GM12874 (cell line): ENCODE measurements at regions not wholly inside any gene's neighbourhood (a gene's known extent, or its start where the extent isn't known, plus 50 kb on each side); places are given as distances from the start of the nearest gene placed in this dataset.

Source experiments
- CTCF ChIP-seq: IDR thresholded peaks from 2 replicates; pipeline ENCODE4 v1.5.1; 2011; ENCODE audit warnings: low read depth, mild to moderate bottlenecking, control low read depth, low read length, moderate library complexity; ENCODE audit not compliant: insufficient read depth

GRCh38 chr3:27584874-27585273, 100.7 kb upstream of the SLC4A7 start:
- TF ChIP-seq CTCF, result no peak

DNA sequence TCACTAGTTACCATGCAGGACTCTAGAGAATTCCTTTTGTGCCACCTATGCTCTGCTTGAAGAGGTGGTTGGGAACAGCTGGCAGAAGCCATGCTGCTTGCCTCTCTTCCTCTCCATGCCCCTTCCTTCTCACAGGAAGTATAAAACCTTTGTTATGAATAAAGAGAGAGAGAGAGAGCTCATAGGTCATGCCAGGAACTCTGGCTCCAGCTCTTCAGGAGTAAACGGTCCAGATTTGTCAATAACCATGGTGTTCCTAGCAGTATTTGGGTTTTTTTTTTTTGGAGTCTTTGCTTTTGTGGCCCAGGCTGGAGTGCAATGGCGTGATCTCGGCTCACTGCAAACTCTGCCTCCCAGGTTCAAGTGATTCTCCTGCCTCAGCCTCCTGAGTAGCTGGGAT, 97.7 kb upstream of the SLC4A7 start:
- no peak for TF ChIP-seq CTCF

DNA sequence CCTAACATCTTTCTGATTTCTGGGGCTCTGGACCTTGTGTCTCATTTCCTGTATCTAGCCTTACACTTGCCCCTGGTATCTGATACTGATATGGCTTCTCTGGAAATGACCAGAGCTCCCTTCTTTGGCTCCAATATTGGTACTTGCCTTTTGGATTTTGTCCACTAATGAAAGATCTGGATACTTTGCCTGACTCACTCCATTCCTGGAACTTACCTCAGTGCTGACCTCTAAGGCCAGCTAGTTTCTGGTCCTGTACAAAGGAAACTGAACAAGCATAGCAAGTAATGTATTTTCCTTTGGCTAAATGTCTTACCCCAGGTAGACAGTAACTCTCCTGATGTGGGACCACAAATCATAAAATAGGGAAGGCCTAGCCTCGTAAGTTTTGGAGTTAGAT, 93.8 kb upstream of the SLC4A7 start:
- no peak for TF ChIP-seq CTCF

GRCh38 chr3:27577504-27577903, 93.3 kb upstream of the SLC4A7 start:
- no peak for TF ChIP-seq CTCF

GRCh38 chr3:27576171-27576570, 92.0 kb upstream of the SLC4A7 start:
- no peak for TF ChIP-seq CTCF

GRCh38 chr3:27575499-27575898, 91.3 kb upstream of the SLC4A7 start:
- no peak for TF ChIP-seq CTCF

GRCh38 chr3:27574438-27574795, 90.2 kb upstream of the SLC4A7 start:
- no peak for TF ChIP-seq CTCF
